Endothelial cell of umbilical vein (primary cell): ENCODE measurements at regions not wholly inside any gene's neighbourhood (a gene's known extent, or its start where the extent isn't known, plus 50 kb on each side); places are given as distances from the start of the nearest gene placed in this dataset.

Experiments
- BruUV-seq: library from RNA; stranded (reverse); fragments of 400-500 nt; replicated peaks from 2 replicates; lab custom pipeline; 2021; lab: Mats Ljungman, UMichigan
- CTCF ChIA-PET: fragments of 300-600, 350-600 bp; sonication (Branson Sonifier 250); formaldehyde crosslinking; loops from one replicate; lab custom pipeline; 2021; ENCODE audit warnings: antibody characterized with exemption, inconsistent platforms; lab: Charles Lee
- POLR2A ChIA-PET: fragments of 300-600, 350-600 bp; sonication (Branson Sonifier 250); formaldehyde crosslinking; loops from one replicate; lab custom pipeline; 2021; ENCODE audit warnings: antibody characterized with exemption, inconsistent platforms; lab: Charles Lee
- DNase-seq: peaks from one replicate; pipeline ENCODE4 v3.0.0-alpha.2; 2011; ENCODE audit warnings: low read depth, low spot score
- FAIRE-seq: peaks from 2 replicates; lab custom pipeline; 2011; peaks lifted over from hg19 to GRCh38; lab: Jason Lieb, UNC
- H2AFZ ChIP-seq: 2 replicates; pipeline ENCODE4 v1.6.0; 2012; ENCODE audit warnings: low read depth, low read length, control low read depth, inconsistent platforms
- H3K27ac ChIP-seq: 2 replicates; pipeline ENCODE4 v1.5.1; 2011; ENCODE audit warnings: low read depth, mild to moderate bottlenecking, control low read depth, low read length, moderate library complexity; ENCODE audit not compliant: insufficient read depth
- H3K27me3 ChIP-seq, 2 experiments: 2 replicates each; pipeline versions ENCODE4 v1.6.0 to v1.6.1; 2011; ENCODE audit warnings: low read length in 2 of 2, mixed read lengths in 1 of 2; ENCODE audit not compliant: control insufficient read depth in 2 of 2, insufficient read depth in 2 of 2
- H3K36me3 ChIP-seq, 2 experiments: 2 replicates in 1 of 2; 3 replicates in 1 of 2; pipeline ENCODE4 v1.5.1; 2011; ENCODE audit warnings: low read length in 2 of 2, mild to moderate bottlenecking in 1 of 2, moderate library complexity in 1 of 2; ENCODE audit not compliant: control insufficient read depth in 2 of 2, insufficient read depth in 2 of 2; ENCODE audit errors: extremely low read depth in 1 of 2
- H3K4me1 ChIP-seq: 3 replicates; pipeline ENCODE4 v1.5.1; 2011; ENCODE audit warnings: mild to moderate bottlenecking, low read length; ENCODE audit not compliant: control insufficient read depth, insufficient read depth; ENCODE audit errors: extremely low read depth
- H3K4me2 ChIP-seq: 2 replicates; pipeline ENCODE4 v1.6.1; 2011; ENCODE audit warnings: low read length, control low read depth, mixed read lengths; ENCODE audit not compliant: insufficient read depth
- H3K4me3 ChIP-seq, 3 experiments: fragments of 200-600 bp in 1 of 3; sonication (generic), shearing (Covaris generic) in 1 of 3; replicated peaks in 1 of 3; 2 replicates each; pipeline ENCODE4 v1.5.1; 2011 to 2016; ENCODE audit warnings: control low read depth in 3 of 3, low read length in 3 of 3, mild to moderate bottlenecking in 2 of 3, inconsistent platforms in 1 of 3, low read depth in 1 of 3, moderate library complexity in 1 of 3; ENCODE audit not compliant: insufficient read depth in 1 of 3
- H3K79me2 ChIP-seq: 2 replicates; pipeline ENCODE4 v1.6.0; 2012; ENCODE audit warnings: low read length, inconsistent platforms; ENCODE audit not compliant: control insufficient read depth, insufficient read depth
- H3K9ac ChIP-seq: replicated peaks from 2 replicates; pipeline ENCODE3; 2011; ENCODE audit warnings: low read length, control low read depth; ENCODE audit not compliant: insufficient read depth; ENCODE audit errors: extremely low read depth
- H3K9me1 ChIP-seq: replicated peaks from 3 replicates; pipeline ENCODE4 v1.6.0; 2011; ENCODE audit warnings: mild to moderate bottlenecking, low read length; ENCODE audit not compliant: control insufficient read depth, insufficient read depth; ENCODE audit errors: extremely low read depth
- H3K9me3 ChIP-seq: replicated peaks from 2 replicates; pipeline ENCODE4 v1.5.1; 2012; ENCODE audit warnings: low read length, inconsistent platforms; ENCODE audit not compliant: control insufficient read depth, insufficient read depth
- H4K20me1 ChIP-seq: replicated peaks from 2 replicates; pipeline ENCODE3; 2011; ENCODE audit warnings: mild to moderate bottlenecking, low read length; ENCODE audit not compliant: control insufficient read depth, insufficient read depth; ENCODE audit errors: extremely low read depth
- CTCF ChIP-seq, 2 donors: IDR thresholded peaks; 1 replicate in 1 of 2; 2 replicates in 1 of 2; pipeline ENCODE4 v1.5.1; 2011; ENCODE audit warnings: low read length in 2 of 2, mild to moderate bottlenecking in 2 of 2, moderate library complexity in 2 of 2, control low read depth in 1 of 2, inconsistent platforms in 1 of 2, low read depth in 1 of 2; ENCODE audit not compliant: insufficient read depth in 1 of 2; ENCODE audit errors: extremely low read depth in 1 of 2
- EZH2 ChIP-seq: IDR thresholded peaks from 2 replicates; pipeline ENCODE4 v1.6.1; 2012; ENCODE audit warnings: borderline replicate concordance, low read depth, mild to moderate bottlenecking, moderate library complexity, low read length, inconsistent platforms; ENCODE audit not compliant: severe bottlenecking
- FOS ChIP-seq: IDR thresholded peaks from 2 replicates; pipeline ENCODE4 v1.6.1; 2011; ENCODE audit warnings: mild to moderate bottlenecking, low read length, moderate library complexity, borderline replicate concordance; ENCODE audit not compliant: insufficient read depth
- GATA2 ChIP-seq: IDR thresholded peaks from 2 replicates; pipeline ENCODE4 v1.7.0; 2011; ENCODE audit warnings: low read depth, mild to moderate bottlenecking, moderate library complexity, mixed read lengths, low read length; ENCODE audit not compliant: insufficient read length, insufficient read depth
- JUN ChIP-seq: IDR thresholded peaks from 2 replicates; pipeline ENCODE4 v1.6.1; 2011; ENCODE audit warnings: borderline replicate concordance, low read depth; ENCODE audit not compliant: insufficient read length, insufficient read depth
- MAX ChIP-seq: IDR thresholded peaks from 2 replicates; pipeline ENCODE4 v1.6.1; 2011; ENCODE audit not compliant: insufficient read depth, insufficient read length
- MYC ChIP-seq: IDR thresholded peaks from one replicate; pipeline ENCODE4 v1.6.1; 2011; ENCODE audit warnings: mild to moderate bottlenecking, low read depth, low read length
- POLR2A ChIP-seq: IDR thresholded peaks from 2 replicates; pipeline ENCODE4 v1.6.1; 2012; ENCODE audit warnings: low read depth, mild to moderate bottlenecking, control low read depth, low read length
- POLR2AphosphoS5 ChIP-seq: IDR thresholded peaks from 2 replicates; pipeline ENCODE4 v1.6.1; 2012; ENCODE audit warnings: low read depth, mild to moderate bottlenecking, control low read depth, low read length, moderate library complexity; ENCODE audit not compliant: insufficient read depth
- dilution Hi-C: fragments of 300-500 bp; cut with MboI; formaldehyde crosslinking; loops from one replicate; pipeline ENCODE4 v1.15.0; 2019; ENCODE audit warnings: low sequenced_read_pairs; ENCODE audit not compliant: extremely low pct_ligation_motif_present
- intact Hi-C: fragments of 100-400 bp; cut with micrococcal nuclease; formaldehyde crosslinking; loops from one replicate; pipeline ENCODE4 v1.10.0; 2022

GRCh38 chr6:81668615-81669047 lies 83.8 kb downstream of the TENT5A start:
- intact Hi-C loops (no loop called here), dilution Hi-C loops (no loop called here)
- no peak overlapping the region for H3K4me2 ChIP-seq
- no peak overlapping the region for H3K4me3 ChIP-seq
- H3K79me2 ChIP-seq: no peaks in the 10 kb centered on the region
- BruUV-seq: no TSS peak
- POLR2A ChIA-PET: no interaction called here
- H2AFZ ChIP-seq: no peak overlapping the region
- FAIRE-seq (no peak), DNase-seq (no peak)
- H3K27me3 ChIP-seq: peaks cover 0 to 2% of the 10 kb centered on the region in 2 experiments
- CTCF ChIA-PET: no interaction called here
- no peak overlapping the region for H3K27ac ChIP-seq
- no peaks in the 10 kb centered on the region for H3K36me3 ChIP-seq
- TF ChIP-seq MAX (no peak), EZH2 (no peak), POLR2A (no peak), POLR2AphosphoS5 (no peak), MYC (no peak), JUN (no peak), GATA2 (no peak), FOS (no peak), CTCF (IDR thresholded peaks at IDR 0.05; ENCODE audit: extremely low read depth in 1 of 2, insufficient read depth in 1 of 2, low read depth in 1 of 2, low read length in 2 of 2) (no peak)
- H3K9ac ChIP-seq: no peak overlapping the region
- H3K4me1 ChIP-seq: no peaks in the 10 kb centered on the region
- no peaks in the 10 kb centered on the region for H3K9me3 ChIP-seq
- H4K20me1 ChIP-seq: no peaks in the 10 kb centered on the region
- no peaks in the 10 kb centered on the region for H3K9me1 ChIP-seq
